ENCODE measurements at regions not wholly inside any gene's neighbourhood (a gene's known extent, or its start where the extent isn't known, plus 50 kb on each side); places are given as distances from the start of the nearest gene placed in this dataset.

DNA sequence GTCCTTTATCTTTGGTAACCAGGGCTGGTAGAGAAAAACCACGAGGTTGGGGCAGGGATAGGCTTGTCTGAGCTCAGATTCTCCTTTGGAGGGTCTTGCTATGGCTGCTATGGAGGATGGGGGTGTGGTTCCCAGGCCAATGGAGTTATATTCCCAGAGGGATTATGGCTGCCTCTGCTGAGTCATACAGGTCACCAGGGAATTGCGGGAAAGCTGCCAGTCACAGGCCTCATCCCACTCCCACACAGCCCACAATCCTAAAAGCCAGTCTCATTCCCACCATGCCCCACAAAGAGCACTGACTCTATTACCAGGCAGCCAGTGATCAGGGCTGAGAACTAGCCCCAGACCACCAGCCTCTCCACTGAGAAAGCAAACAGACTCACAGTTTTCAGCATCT, 316.6 kb upstream of the TMEM229A start:
- Histone ChIP-seq H3K4me3 (no peak overlapping the region), H3K36me3 (no peaks in the 10 kb centered on the region), H3K27me3 (no peaks in the 10 kb centered on the region), H3K9me3 (peaks cover 0 to 5% (median 2%) of the 10 kb centered on the region in 4 donors), H3K27ac (replicated peaks in 1 of 4) (no peak overlapping the region), H3K4me1 (no peaks in the 10 kb centered on the region)
- intact Hi-C loops (cut with DNase I): no loop called here
- DNase-seq (ENCODE audit: extremely low spot score): no peak
- WGBS: 69% methylated on average over 2 of the region's 2 CpGs
- TF ChIP-seq EP300 (IDR thresholded peaks at IDR 0.05): no peak
- no peak for TF ChIP-seq POLR2AphosphoS5 (IDR thresholded peaks at IDR 0.05)
- TF ChIP-seq POLR2A (IDR thresholded peaks at IDR 0.05; ENCODE audit: low read depth): no peak
- TF ChIP-seq, protein P1, sequence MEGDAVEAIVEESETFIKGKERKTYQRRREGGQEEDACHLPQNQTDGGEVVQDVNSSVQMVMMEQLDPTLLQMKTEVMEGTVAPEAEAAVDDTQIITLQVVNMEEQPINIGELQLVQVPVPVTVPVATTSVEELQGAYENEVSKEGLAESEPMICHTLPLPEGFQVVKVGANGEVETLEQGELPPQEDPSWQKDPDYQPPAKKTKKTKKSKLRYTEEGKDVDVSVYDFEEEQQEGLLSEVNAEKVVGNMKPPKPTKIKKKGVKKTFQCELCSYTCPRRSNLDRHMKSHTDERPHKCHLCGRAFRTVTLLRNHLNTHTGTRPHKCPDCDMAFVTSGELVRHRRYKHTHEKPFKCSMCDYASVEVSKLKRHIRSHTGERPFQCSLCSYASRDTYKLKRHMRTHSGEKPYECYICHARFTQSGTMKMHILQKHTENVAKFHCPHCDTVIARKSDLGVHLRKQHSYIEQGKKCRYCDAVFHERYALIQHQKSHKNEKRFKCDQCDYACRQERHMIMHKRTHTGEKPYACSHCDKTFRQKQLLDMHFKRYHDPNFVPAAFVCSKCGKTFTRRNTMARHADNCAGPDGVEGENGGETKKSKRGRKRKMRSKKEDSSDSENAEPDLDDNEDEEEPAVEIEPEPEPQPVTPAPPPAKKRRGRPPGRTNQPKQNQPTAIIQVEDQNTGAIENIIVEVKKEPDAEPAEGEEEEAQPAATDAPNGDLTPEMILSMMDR (IDR thresholded peaks at IDR 0.05): no peak

DNA sequence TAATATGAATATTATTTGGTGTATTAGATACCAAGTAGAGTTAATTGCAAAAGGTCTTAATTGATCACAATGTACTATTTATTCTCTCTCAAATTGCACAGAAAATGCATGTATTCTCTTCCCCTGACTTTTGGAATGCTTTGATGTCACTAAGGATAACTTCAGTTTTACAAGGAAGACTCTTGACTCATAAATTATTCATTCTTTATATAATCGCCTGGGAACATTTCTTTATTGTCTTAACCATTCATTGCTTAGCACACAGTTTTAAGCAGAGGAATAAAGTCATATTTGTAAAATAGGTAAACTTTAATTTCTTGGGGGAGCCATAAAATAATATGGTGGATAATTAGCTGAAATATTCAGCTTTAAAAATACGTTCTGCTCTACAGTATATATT, 306.0 kb upstream of the TMEM229A start:
- Histone ChIP-seq H3K4me3 (no peak overlapping the region), H3K9me3 (peaks cover 0 to 5% (median 1%) of the 10 kb centered on the region in 4 donors), H3K27me3 (no peaks in the 10 kb centered on the region), H3K4me1 (no peaks in the 10 kb centered on the region), H3K27ac (replicated peaks in 1 of 4) (no peak overlapping the region), H3K36me3 (no peaks in the 10 kb centered on the region)
- no peak for DNase-seq (ENCODE audit: extremely low spot score)
- intact Hi-C loops (cut with DNase I): no loop called here
- TF ChIP-seq POLR2AphosphoS5 (IDR thresholded peaks at IDR 0.05) (no peak), EP300 (IDR thresholded peaks at IDR 0.05) (no peak), POLR2A (IDR thresholded peaks at IDR 0.05; ENCODE audit: low read depth) (no peak)
- TF ChIP-seq, protein P1 (IDR thresholded peaks at IDR 0.05): no peak
- 67% methylated on average over 2 of the region's 2 CpGs for WGBS

DNA sequence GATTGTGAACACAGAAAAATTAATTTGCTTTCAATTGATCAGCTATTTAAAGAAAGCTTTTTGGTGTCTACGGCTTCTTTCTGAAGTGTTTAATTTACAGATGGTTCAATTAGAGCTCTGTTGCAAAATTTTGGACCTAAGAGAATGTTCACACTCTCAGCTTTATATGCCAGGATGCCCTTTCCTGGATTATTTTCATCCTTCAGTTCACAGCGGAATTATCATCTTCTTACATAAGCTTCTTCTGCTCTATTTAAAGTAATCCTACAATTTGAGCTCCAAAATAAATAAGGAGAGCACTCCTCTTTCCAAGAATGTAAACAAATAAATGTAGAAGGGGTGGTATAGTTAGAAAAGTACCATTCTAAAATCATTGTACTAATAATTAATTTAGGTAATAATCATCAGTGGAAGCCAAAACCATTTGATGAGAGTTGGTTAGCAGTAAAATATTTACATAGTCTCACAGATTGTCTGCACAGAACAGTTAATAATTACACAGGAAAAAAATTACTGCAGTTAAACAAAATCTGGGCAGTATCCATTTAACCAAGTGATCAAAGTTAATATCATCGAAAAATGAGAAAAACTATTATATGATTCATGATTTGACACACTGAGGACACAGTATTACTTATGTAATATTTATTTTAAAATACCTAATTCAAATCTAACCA, 298.0 kb upstream of the TMEM229A start:
- Histone ChIP-seq H3K4me3 (no peak overlapping the region), H3K27ac (replicated peaks in 1 of 4) (no peak overlapping the region), H3K36me3 (no peaks in the 10 kb centered on the region), H3K27me3 (no peaks in the 10 kb centered on the region), H3K9me3 (no peaks in the 10 kb centered on the region), H3K4me1 (no peaks in the 10 kb centered on the region)
- WGBS: 62% methylated on average over 3 of the region's 3 CpGs
- intact Hi-C loops (cut with DNase I): no loop called here
- DNase-seq (ENCODE audit: extremely low spot score): no peak
- TF ChIP-seq, protein P1 (IDR thresholded peaks at IDR 0.05): no peak

DNA sequence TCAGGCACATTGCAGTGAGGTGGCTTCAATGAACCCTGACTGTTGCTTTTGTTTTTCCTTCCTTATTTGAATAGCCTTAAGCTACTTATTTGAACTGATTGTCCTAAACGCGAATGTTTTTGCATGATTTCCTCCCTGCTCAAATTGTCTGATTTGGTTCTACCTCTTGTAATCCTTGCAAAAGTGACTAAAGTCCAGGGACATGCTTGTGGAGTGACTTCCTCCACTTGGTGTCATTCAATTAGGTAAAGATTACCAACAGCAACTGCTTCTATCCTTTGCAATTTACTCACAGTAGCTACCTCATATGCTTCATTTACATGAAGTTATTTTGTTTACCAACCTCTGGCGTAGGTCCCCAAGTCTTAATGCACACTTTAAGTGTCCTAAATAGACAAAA, 295.9 kb upstream of the TMEM229A start:
- WGBS: 66% methylated on average over 3 of the region's 3 CpGs
- Histone ChIP-seq H3K4me1 (no peaks in the 10 kb centered on the region), H3K4me3 (no peak overlapping the region), H3K27me3 (no peaks in the 10 kb centered on the region), H3K27ac (replicated peaks in 1 of 4) (no peak overlapping the region), H3K36me3 (no peaks in the 10 kb centered on the region), H3K9me3 (no peaks in the 10 kb centered on the region)
- intact Hi-C loops (cut with DNase I): no loop called here
- DNase-seq (ENCODE audit: extremely low spot score): no peak
- TF ChIP-seq, protein P1 (IDR thresholded peaks at IDR 0.05): no peak
- TF ChIP-seq EP300 (IDR thresholded peaks at IDR 0.05) (no peak), POLR2AphosphoS5 (IDR thresholded peaks at IDR 0.05) (no peak), POLR2A (IDR thresholded peaks at IDR 0.05; ENCODE audit: low read depth) (no peak)

DNA sequence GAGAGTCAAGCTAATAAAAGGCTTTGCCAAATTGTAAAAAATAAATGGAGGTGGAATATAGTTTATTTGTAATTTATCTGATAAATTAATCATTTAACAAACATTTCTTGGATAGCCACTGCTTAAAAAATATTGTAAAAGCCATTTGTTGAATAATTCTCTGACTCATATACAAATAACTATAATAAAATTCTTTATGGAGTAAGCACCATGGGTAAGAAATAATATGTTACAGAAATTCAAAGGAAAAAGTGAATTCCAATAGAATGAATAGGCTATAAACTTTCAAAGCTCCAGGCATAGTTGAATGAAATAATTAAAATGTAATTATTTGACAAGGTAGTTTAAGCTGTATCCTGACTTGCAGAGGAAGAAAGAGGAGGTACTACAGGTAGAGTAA, 291.4 kb upstream of the TMEM229A start:
- TF ChIP-seq EP300 (IDR thresholded peaks at IDR 0.05) (no peak), POLR2A (IDR thresholded peaks at IDR 0.05; ENCODE audit: low read depth) (no peak), POLR2AphosphoS5 (IDR thresholded peaks at IDR 0.05) (no peak)
- TF ChIP-seq, protein P1 (IDR thresholded peaks at IDR 0.05): no peak
- DNase-seq (ENCODE audit: extremely low spot score): no peak
- intact Hi-C loops (cut with DNase I): no loop called here
- H3K36me3 ChIP-seq: no peaks in the 10 kb centered on the region
- no peaks in the 10 kb centered on the region for H3K27me3 ChIP-seq
- no peaks in the 10 kb centered on the region for H3K4me1 ChIP-seq
- H3K9me3 ChIP-seq: no peaks in the 10 kb centered on the region
- H3K27ac ChIP-seq (replicated peaks in 1 of 4): no peak overlapping the region
- no peak overlapping the region for H3K4me3 ChIP-seq
